ENCODE measurements at regions not wholly inside any gene's neighbourhood (a gene's known extent, or its start where the extent isn't known, plus 50 kb on each side); places are given as distances from the start of the nearest gene placed in this dataset.

DNA sequence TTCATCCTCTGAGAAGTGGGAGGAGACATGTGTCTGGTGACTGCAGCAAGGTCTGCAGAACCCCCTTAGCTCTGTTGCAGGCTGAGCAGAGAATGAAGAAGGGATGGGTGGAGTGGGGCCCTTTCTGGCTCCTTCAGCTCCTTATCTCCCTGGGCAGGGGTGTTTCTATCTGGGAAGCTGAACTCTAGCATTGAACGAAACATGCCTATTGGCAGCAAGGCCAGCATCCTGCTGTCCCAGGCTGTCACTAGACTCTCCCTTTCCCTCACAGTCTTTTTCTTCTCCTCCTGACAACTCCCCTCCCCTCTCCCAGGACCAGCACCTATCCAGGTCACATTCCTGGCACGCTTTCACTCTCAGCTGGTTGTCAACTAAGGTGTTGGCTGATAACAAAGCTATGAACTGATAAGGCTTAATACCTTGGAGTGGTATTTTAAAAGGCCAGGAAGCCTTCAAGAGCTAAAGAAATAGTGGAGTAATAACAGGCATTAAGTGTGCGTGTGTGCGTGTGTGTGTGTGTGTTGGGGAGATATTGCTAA is 128.8 kb upstream of the FZD8 start:
- no peak overlapping the region for H3K23ac ChIP-seq (ENCODE audit: low read length)
- no peak overlapping the region for H3K27ac ChIP-seq (ENCODE audit: low read depth, low read length)

DNA sequence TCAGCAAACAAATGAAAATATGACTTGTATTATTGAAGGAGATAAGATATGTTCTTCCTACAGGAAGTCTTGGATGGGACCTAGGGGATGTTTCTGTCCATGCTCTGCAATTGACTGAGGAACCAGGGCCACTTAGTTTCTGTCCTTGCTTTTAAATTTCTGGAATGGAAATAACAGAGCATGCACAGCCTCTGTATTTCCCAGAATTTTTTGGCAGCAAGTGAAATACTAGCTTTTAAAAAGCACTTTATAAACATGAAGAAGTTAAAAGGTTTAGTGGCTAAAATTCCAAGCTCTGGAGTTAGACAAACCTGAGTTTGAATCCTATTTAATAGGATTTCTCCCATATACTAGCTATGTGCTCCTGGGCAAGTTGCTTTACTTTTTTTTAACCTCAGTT is 127.7 kb upstream of the FZD8 start:
- no peak overlapping the region for H2AK5ac ChIP-seq (ENCODE audit: low read length)
- H3K23ac ChIP-seq (ENCODE audit: low read length) = no peak overlapping the region
- H3K9ac ChIP-seq (ENCODE audit: low read length) = no peak overlapping the region
- H2BK5ac ChIP-seq (ENCODE audit: low read length) = no peak overlapping the region
- no peaks in the 10 kb centered on the region for H3K79me2 ChIP-seq (ENCODE audit: control insufficient read depth, insufficient read depth, low read length)
- H4K5ac ChIP-seq (ENCODE audit: low read length) = no peak overlapping the region
- H3K4me2 ChIP-seq (ENCODE audit: low read length) = no peak overlapping the region
- H2BK120ac ChIP-seq (ENCODE audit: low read depth, low read length) = no peak overlapping the region
- H3K79me1 ChIP-seq (ENCODE audit: low read length) = no peaks in the 10 kb centered on the region
- H3K4ac ChIP-seq (ENCODE audit: low read depth, low read length) = no peak overlapping the region
- H3K4me1 ChIP-seq (ENCODE audit: control insufficient read depth, low read depth, low read length) = peaks cover 8% of the 10 kb centered on the region
- H3K18ac ChIP-seq (ENCODE audit: low read length) = no peak overlapping the region
- no peak overlapping the region for H4K8ac ChIP-seq (ENCODE audit: low read depth, low read length)
- H3K56ac ChIP-seq (ENCODE audit: low read length) = no peak overlapping the region
- DNase-seq = no peak
- H3K4me3 ChIP-seq (ENCODE audit: low read length) = no peak overlapping the region
- no peaks in the 10 kb centered on the region for H3K27me3 ChIP-seq (ENCODE audit: insufficient read depth, low read length, poor library complexity)
- H3K36me3 ChIP-seq (ENCODE audit: control insufficient read depth, insufficient read depth, low read length) = no peaks in the 10 kb centered on the region
- no peak overlapping the region for H2BK15ac ChIP-seq (replicated peaks; ENCODE audit: low read depth)
- H3K27ac ChIP-seq (ENCODE audit: low read depth, low read length) = no peak overlapping the region

More for the DNA sequence above, 128.8 kb upstream of the FZD8 start:
- Histone ChIP-seq H3K4me2 (ENCODE audit: low read length) (no peak overlapping the region), H3K79me1 (ENCODE audit: low read length) (no peaks in the 10 kb centered on the region), H3K18ac (ENCODE audit: low read length) (no peak overlapping the region), H2BK5ac (ENCODE audit: low read length) (no peak overlapping the region), H4K8ac (ENCODE audit: low read depth, low read length) (no peak overlapping the region), H2BK15ac (replicated peaks; ENCODE audit: low read depth) (no peak overlapping the region), H3K4me1 (ENCODE audit: control insufficient read depth, low read depth, low read length) (peaks cover 8% of the 10 kb centered on the region), H3K4me3 (ENCODE audit: low read length) (no peak overlapping the region), H3K9ac (ENCODE audit: low read length) (no peak overlapping the region), H3K36me3 (ENCODE audit: control insufficient read depth, insufficient read depth, low read length) (no peaks in the 10 kb centered on the region), H4K5ac (ENCODE audit: low read length) (no peak overlapping the region), H3K27me3 (ENCODE audit: insufficient read depth, low read length, poor library complexity) (no peaks in the 10 kb centered on the region), H3K79me2 (ENCODE audit: control insufficient read depth, insufficient read depth, low read length) (no peaks in the 10 kb centered on the region), H3K56ac (ENCODE audit: low read length) (no peak overlapping the region), H2AK5ac (ENCODE audit: low read length) (no peak overlapping the region), H2BK120ac (ENCODE audit: low read depth, low read length) (no peak overlapping the region), H3K4ac (ENCODE audit: low read depth, low read length) (no peak overlapping the region)
- no CpG with 5 or more reads among the region's 4 CpGs for WGBS (ENCODE audit: extremely low coverage, insufficient coverage, low lambda C conversion rate)
- peak; percentile 98 for DNase-seq

DNA sequence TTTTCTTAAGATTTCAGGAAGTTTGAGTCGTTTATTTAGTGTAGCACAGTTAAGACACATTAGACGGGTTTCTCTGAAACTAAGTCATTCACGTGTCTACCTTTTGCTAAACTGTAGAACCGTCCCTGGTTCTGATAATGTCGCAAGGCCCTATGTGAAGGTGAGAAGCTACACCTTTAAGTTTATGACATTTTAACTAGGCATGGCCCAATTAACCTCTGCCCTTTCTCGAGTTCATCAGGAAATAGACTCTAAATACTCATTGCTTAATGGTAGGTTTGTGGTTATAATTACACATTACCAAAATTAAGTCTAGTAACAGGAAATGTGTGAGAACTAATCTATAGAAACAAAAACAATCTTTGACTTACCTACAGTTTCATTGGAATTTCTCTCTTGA is 126.6 kb upstream of the FZD8 start:
- Histone ChIP-seq H3K79me1 (ENCODE audit: low read length) (no peaks in the 10 kb centered on the region), H3K36me3 (ENCODE audit: control insufficient read depth, insufficient read depth, low read length) (no peaks in the 10 kb centered on the region), H3K56ac (ENCODE audit: low read length) (no peak overlapping the region), H3K4me1 (ENCODE audit: control insufficient read depth, low read depth, low read length) (peaks cover 8% of the 10 kb centered on the region), H2AK5ac (ENCODE audit: low read length) (no peak overlapping the region), H3K4ac (ENCODE audit: low read depth, low read length) (no peak overlapping the region), H3K27me3 (ENCODE audit: insufficient read depth, low read length, poor library complexity) (no peaks in the 10 kb centered on the region), H4K8ac (ENCODE audit: low read depth, low read length) (no peak overlapping the region), H4K5ac (ENCODE audit: low read length) (no peak overlapping the region), H3K23ac (ENCODE audit: low read length) (no peak overlapping the region), H2BK120ac (ENCODE audit: low read depth, low read length) (no peak overlapping the region), H3K9ac (ENCODE audit: low read length) (no peak overlapping the region), H3K27ac (ENCODE audit: low read depth, low read length) (no peak overlapping the region), H3K79me2 (ENCODE audit: control insufficient read depth, insufficient read depth, low read length) (no peaks in the 10 kb centered on the region), H3K4me3 (ENCODE audit: low read length) (no peak overlapping the region), H3K4me2 (ENCODE audit: low read length) (no peak overlapping the region), H3K18ac (ENCODE audit: low read length) (no peak overlapping the region), H2BK15ac (replicated peaks; ENCODE audit: low read depth) (peak overlapping the region; percentile 67), H2BK5ac (ENCODE audit: low read length) (no peak overlapping the region)
- no peak for DNase-seq
- WGBS (ENCODE audit: extremely low coverage, insufficient coverage, low lambda C conversion rate) = no CpG with 5 or more reads among the region's 6 CpGs

DNA sequence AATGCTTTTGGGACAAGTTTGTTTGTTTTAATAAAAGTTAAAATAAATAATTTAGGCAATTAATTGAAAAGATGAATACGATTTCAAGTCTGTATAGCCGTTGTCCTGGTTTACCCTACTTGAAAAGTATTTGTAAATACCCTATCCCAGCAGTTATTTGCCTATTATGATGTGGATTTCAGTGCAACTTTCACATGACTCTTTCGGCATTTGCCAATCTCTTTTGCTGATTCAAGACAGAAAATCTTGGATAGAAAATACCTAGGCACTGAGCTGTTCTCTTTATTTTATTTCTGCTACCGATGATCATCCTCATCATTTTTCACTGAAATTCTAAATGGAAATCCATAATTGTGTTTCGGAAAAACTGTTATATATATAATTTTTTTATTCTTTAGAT is 125.9 kb upstream of the FZD8 start:
- H3K79me1 ChIP-seq (ENCODE audit: low read length) = no peaks in the 10 kb centered on the region
- H3K4ac ChIP-seq (ENCODE audit: low read depth, low read length) = no peak overlapping the region
- DNase-seq = no peak
- H3K9ac ChIP-seq (ENCODE audit: low read length) = no peak overlapping the region
- H2BK120ac ChIP-seq (ENCODE audit: low read depth, low read length) = no peak overlapping the region
- H3K56ac ChIP-seq (ENCODE audit: low read length) = no peak overlapping the region
- no peaks in the 10 kb centered on the region for H3K27me3 ChIP-seq (ENCODE audit: insufficient read depth, low read length, poor library complexity)
- H3K27ac ChIP-seq (ENCODE audit: low read depth, low read length) = no peak overlapping the region
- no peak overlapping the region for H2BK5ac ChIP-seq (ENCODE audit: low read length)
- H3K4me1 ChIP-seq (ENCODE audit: control insufficient read depth, low read depth, low read length) = peaks cover 8% of the 10 kb centered on the region
- H4K5ac ChIP-seq (ENCODE audit: low read length) = no peak overlapping the region
- H2AK5ac ChIP-seq (ENCODE audit: low read length) = no peak overlapping the region
- no peaks in the 10 kb centered on the region for H3K79me2 ChIP-seq (ENCODE audit: control insufficient read depth, insufficient read depth, low read length)
- H4K8ac ChIP-seq (ENCODE audit: low read depth, low read length) = no peak overlapping the region
- H3K36me3 ChIP-seq (ENCODE audit: control insufficient read depth, insufficient read depth, low read length) = no peaks in the 10 kb centered on the region
- WGBS (ENCODE audit: extremely low coverage, insufficient coverage, low lambda C conversion rate) = 100% methylated on average over 1 of the region's 5 CpGs
- no peak overlapping the region for H3K18ac ChIP-seq (ENCODE audit: low read length)
- no peak overlapping the region for H3K4me2 ChIP-seq (ENCODE audit: low read length)
- H3K4me3 ChIP-seq (ENCODE audit: low read length) = no peak overlapping the region
- H2BK15ac ChIP-seq (replicated peaks; ENCODE audit: low read depth) = no peak overlapping the region
- H3K23ac ChIP-seq (ENCODE audit: low read length) = no peak overlapping the region

DNA sequence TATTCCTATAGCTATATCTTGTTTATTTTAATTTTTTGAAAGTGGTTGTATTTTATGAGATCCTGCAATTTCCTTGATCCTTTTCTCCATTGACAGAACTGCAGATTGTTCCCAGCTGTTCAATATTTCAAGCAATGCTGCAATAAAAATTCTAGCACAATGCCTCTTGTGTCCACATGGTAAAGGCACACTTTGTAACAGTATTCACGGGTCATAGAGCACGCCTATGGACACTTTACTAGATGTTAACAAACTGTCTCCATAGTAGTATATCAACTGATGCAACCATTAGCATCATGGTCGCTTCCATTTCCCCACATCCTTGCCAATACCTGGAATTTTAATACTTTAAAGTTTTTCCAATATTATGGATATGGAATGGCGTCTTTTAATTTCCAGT is 123.9 kb upstream of the FZD8 start:
- no peak overlapping the region for H2BK15ac ChIP-seq (replicated peaks; ENCODE audit: low read depth)
- no peak overlapping the region for H3K27ac ChIP-seq (ENCODE audit: low read depth, low read length)
- H3K9ac ChIP-seq (ENCODE audit: low read length) = no peak overlapping the region
- H3K36me3 ChIP-seq (ENCODE audit: control insufficient read depth, insufficient read depth, low read length) = no peaks in the 10 kb centered on the region
- no peak for DNase-seq
- H4K8ac ChIP-seq (ENCODE audit: low read depth, low read length) = no peak overlapping the region
- no peaks in the 10 kb centered on the region for H3K27me3 ChIP-seq (ENCODE audit: insufficient read depth, low read length, poor library complexity)
- H3K23ac ChIP-seq (ENCODE audit: low read length) = no peak overlapping the region
- no peak overlapping the region for H4K5ac ChIP-seq (ENCODE audit: low read length)
- H3K4ac ChIP-seq (ENCODE audit: low read depth, low read length) = no peak overlapping the region
- H3K18ac ChIP-seq (ENCODE audit: low read length) = no peak overlapping the region
- no peaks in the 10 kb centered on the region for H3K79me1 ChIP-seq (ENCODE audit: low read length)
- no peak overlapping the region for H2AK5ac ChIP-seq (ENCODE audit: low read length)
- H3K79me2 ChIP-seq (ENCODE audit: control insufficient read depth, insufficient read depth, low read length) = no peaks in the 10 kb centered on the region
- peaks cover 4% of the 10 kb centered on the region for H3K4me1 ChIP-seq (ENCODE audit: control insufficient read depth, low read depth, low read length)
- no peak overlapping the region for H3K56ac ChIP-seq (ENCODE audit: low read length)
- H3K4me2 ChIP-seq (ENCODE audit: low read length) = no peak overlapping the region
- H2BK5ac ChIP-seq (ENCODE audit: low read length) = no peak overlapping the region
- no peak overlapping the region for H2BK120ac ChIP-seq (ENCODE audit: low read depth, low read length)
- H3K4me3 ChIP-seq (ENCODE audit: low read length) = no peak overlapping the region
- no CpG with 5 or more reads among the region's 4 CpGs for WGBS (ENCODE audit: extremely low coverage, insufficient coverage, low lambda C conversion rate)

DNA sequence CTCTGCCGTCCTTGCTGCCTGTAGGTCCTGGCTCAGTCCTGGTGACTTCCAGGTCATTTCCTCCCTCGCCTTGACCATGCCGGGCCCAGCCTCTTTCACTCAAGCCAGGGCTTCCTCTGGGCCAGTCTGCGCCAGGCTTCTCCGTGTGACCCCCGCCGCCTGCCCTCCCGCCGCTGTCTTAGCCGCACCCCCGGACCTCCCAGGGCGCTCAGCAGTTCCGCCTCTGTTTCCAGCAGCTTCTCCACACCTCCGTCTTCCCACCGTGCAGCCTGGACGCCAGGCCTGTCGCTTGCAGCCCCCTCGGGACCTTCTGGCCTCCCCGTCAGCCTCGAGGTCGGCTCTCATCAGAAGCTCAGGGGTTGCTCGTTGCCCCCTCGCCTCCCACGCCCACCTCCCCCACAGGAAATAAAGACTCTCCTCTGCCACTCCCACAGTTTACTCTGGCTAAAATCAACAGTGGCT is 123.0 kb upstream of the FZD8 start:
- H3K27me3 ChIP-seq (ENCODE audit: insufficient read depth, low read length, poor library complexity) = no peaks in the 10 kb centered on the region
- peak overlapping the region; percentile 8 for H3K9ac ChIP-seq (ENCODE audit: low read length)
- H2BK15ac ChIP-seq (replicated peaks; ENCODE audit: low read depth) = no peak overlapping the region
- H2AK5ac ChIP-seq (ENCODE audit: low read length) = no peak overlapping the region
- no CpG with 5 or more reads among the region's 24 CpGs for WGBS (ENCODE audit: extremely low coverage, insufficient coverage, low lambda C conversion rate)
- no peak overlapping the region for H4K5ac ChIP-seq (ENCODE audit: low read length)
- no peak overlapping the region for H3K4me3 ChIP-seq (ENCODE audit: low read length)
- no peak overlapping the region for H3K4ac ChIP-seq (ENCODE audit: low read depth, low read length)
- H3K23ac ChIP-seq (ENCODE audit: low read length) = no peak overlapping the region
- H2BK120ac ChIP-seq (ENCODE audit: low read depth, low read length) = no peak overlapping the region
- peak overlapping the region; percentile 78 for H3K56ac ChIP-seq (ENCODE audit: low read length)
- no peaks in the 10 kb centered on the region for H3K79me1 ChIP-seq (ENCODE audit: low read length)
- no peaks in the 10 kb centered on the region for H3K4me1 ChIP-seq (ENCODE audit: control insufficient read depth, low read depth, low read length)
- no peaks in the 10 kb centered on the region for H3K79me2 ChIP-seq (ENCODE audit: control insufficient read depth, insufficient read depth, low read length)
- H3K18ac ChIP-seq (ENCODE audit: low read length) = no peak overlapping the region
- no peaks in the 10 kb centered on the region for H3K36me3 ChIP-seq (ENCODE audit: control insufficient read depth, insufficient read depth, low read length)
- H4K8ac ChIP-seq (ENCODE audit: low read depth, low read length) = no peak overlapping the region
- peak; percentile 60 for DNase-seq
- H3K4me2 ChIP-seq (ENCODE audit: low read length) = no peak overlapping the region
- no peak overlapping the region for H3K27ac ChIP-seq (ENCODE audit: low read depth, low read length)
- no peak overlapping the region for H2BK5ac ChIP-seq (ENCODE audit: low read length)
